SK-N-SH (cell line): ENCODE measurements at regions not wholly inside any gene's neighbourhood (a gene's known extent, or its start where the extent isn't known, plus 50 kb on each side); places are given as distances from the start of the nearest gene placed in this dataset.

ENCODE experiments used
- CTCF ChIA-PET: fragments of 300-600, 350-600 bp; formaldehyde crosslinking; extraction: SDS; loops from one replicate; lab custom pipeline; 2021; lab: Yijun Ruan, JAX
- POLR2A ChIA-PET: fragments of 350-600 bp; sonication (Branson Sonifier 250); formaldehyde crosslinking; extraction: SDS; loops from one replicate; lab custom pipeline; 2020; ENCODE audit warnings: antibody characterized with exemption, inconsistent platforms; lab: Yijun Ruan, JAX
- DNase-seq: peaks from one replicate; pipeline ENCODE4 v3.0.0; 2012
- H2AFZ ChIP-seq: fragments of 200-600 bp; sonication (generic); 2 replicates; pipeline ENCODE4 v1.8.1; 2016; ENCODE audit warnings: antibody characterized with exemption, mild to moderate bottlenecking, low read depth
- H3F3A ChIP-seq: fragments of 200-600 bp; sonication (generic); replicated peaks from 2 replicates; pipeline ENCODE3; 2016; ENCODE audit warnings: antibody characterized with exemption, mild to moderate bottlenecking; ENCODE audit not compliant: insufficient read depth
- H3K27ac ChIP-seq, 2 experiments: fragments of 200-500 bp in 1 of 2; fragments of 200-600 bp in 1 of 2; sonication (Bioruptor generic) in 1 of 2; sonication (generic), shearing (Covaris generic) in 1 of 2; 2 replicates each; pipeline versions ENCODE4 v1.5.1 to v1.6.1; 2014 to 2016; ENCODE audit warnings: low read depth in 2 of 2, inconsistent platforms in 1 of 2, low read length in 1 of 2, mild to moderate bottlenecking in 1 of 2, mixed read lengths in 1 of 2
- H3K27me3 ChIP-seq: fragments of 200-600 bp; sonication (generic), shearing (Covaris generic); 2 replicates; pipeline ENCODE4 v1.6.1; 2016; ENCODE audit warnings: mixed run types; ENCODE audit not compliant: insufficient read depth
- H3K36me3 ChIP-seq, 2 experiments: fragments of 200-500 bp in 1 of 2; fragments of 200-600 bp in 1 of 2; sonication (Bioruptor generic) in 1 of 2; sonication (generic) in 1 of 2; replicated peaks in 1 of 2; 2 replicates each; pipeline versions ENCODE3 to v1.5.1; 2014 to 2016; ENCODE audit warnings: low read length in 1 of 2, mild to moderate bottlenecking in 1 of 2; ENCODE audit not compliant: insufficient read depth in 2 of 2, control insufficient read depth in 1 of 2
- H3K4me1 ChIP-seq, 2 experiments: fragments of 200-500 bp in 1 of 2; fragments of 200-600 bp in 1 of 2; sonication (Bioruptor generic) in 1 of 2; sonication (generic), shearing (Covaris generic) in 1 of 2; 2 replicates each; pipeline versions ENCODE4 v1.5.1 to v1.6.1; 2014 to 2016; ENCODE audit warnings: low read depth in 1 of 2, low read length in 1 of 2, mixed run types in 1 of 2; ENCODE audit not compliant: insufficient read depth in 2 of 2, control insufficient read depth in 1 of 2
- H3K4me2 ChIP-seq: fragments of 200-600 bp; sonication (generic), shearing (Covaris generic); 2 replicates; pipeline ENCODE4 v1.6.1; 2017; ENCODE audit warnings: mixed run types
- H3K4me3 ChIP-seq, 2 experiments: fragments of 200-500 bp in 1 of 2; fragments of 200-600 bp in 1 of 2; sonication (Bioruptor generic) in 1 of 2; sonication (generic), shearing (Covaris generic) in 1 of 2; 2 replicates each; pipeline versions ENCODE4 v1.5.1 to v1.8.1; 2014 to 2016; ENCODE audit warnings: low read depth in 2 of 2, inconsistent platforms in 1 of 2, low read length in 1 of 2, mild to moderate bottlenecking in 1 of 2, mixed read lengths in 1 of 2, moderate library complexity in 1 of 2
- H3K79me2 ChIP-seq: fragments of 200-600 bp; sonication (generic); 2 replicates; pipeline ENCODE4 v1.8.1; 2017; ENCODE audit warnings: mild to moderate bottlenecking; ENCODE audit not compliant: insufficient read depth
- H3K9ac ChIP-seq: fragments of 200-600 bp; sonication (generic); 2 replicates; pipeline ENCODE4 v1.6.1; 2017; ENCODE audit warnings: mixed run types
- H3K9me2 ChIP-seq: fragments of 200-600 bp; sonication (generic); 2 replicates; pipeline ENCODE4 v1.6.1; 2017; ENCODE audit warnings: mixed run types
- H3K9me3 ChIP-seq: fragments of 200-600 bp; sonication (generic); 2 replicates; pipeline ENCODE4 v1.6.1; 2017; ENCODE audit warnings: mixed run types, mild to moderate bottlenecking, moderate library complexity
- H4K20me1 ChIP-seq: fragments of 200-600 bp; sonication (generic); 2 replicates; pipeline ENCODE4 v1.6.1; 2017; ENCODE audit warnings: mild to moderate bottlenecking, mixed run types; ENCODE audit not compliant: insufficient read depth
- CTCF ChIP-seq: fragments of 200-600 bp; sonication (generic); IDR thresholded peaks from 2 replicates; pipeline ENCODE4 v1.6.1; 2017; ENCODE audit warnings: antibody characterized with exemption, mild to moderate bottlenecking, moderate library complexity
- EZH2phosphoT487 ChIP-seq: fragments of 200-600 bp; sonication (generic); IDR thresholded peaks from 2 replicates; pipeline ENCODE4 v1.6.1; 2017; ENCODE audit warnings: low read depth, mixed run types, mild to moderate bottlenecking, antibody characterized with exemption, moderate library complexity, borderline replicate concordance
- FOSL2 ChIP-seq: IDR thresholded peaks from 2 replicates; pipeline ENCODE4 v1.4.0; 2012; ENCODE audit warnings: low read depth, mild to moderate bottlenecking, moderate library complexity, borderline replicate concordance
- FOXM1 ChIP-seq: IDR thresholded peaks from 2 replicates; pipeline ENCODE4 v1.4.0; 2012; ENCODE audit warnings: low read depth, mild to moderate bottlenecking
- GABPA ChIP-seq: IDR thresholded peaks from 2 replicates; pipeline ENCODE4 v1.4.0; 2012; ENCODE audit warnings: low read depth, mild to moderate bottlenecking
- PBX3 ChIP-seq: IDR thresholded peaks from 2 replicates; pipeline ENCODE4; 2012
- RFX5 ChIP-seq: IDR thresholded peaks from 2 replicates; pipeline ENCODE4 v1.6.1; 2012; ENCODE audit warnings: mild to moderate bottlenecking, improper control_type of control experiment, low read length
- TCF12 ChIP-seq: IDR thresholded peaks from 2 replicates; pipeline ENCODE4 v1.4.0; 2012
- USF1 ChIP-seq: IDR thresholded peaks from 2 replicates; pipeline ENCODE4 v1.4.0; 2012; ENCODE audit warnings: low read depth, borderline replicate concordance
- ZBTB33 ChIP-seq: IDR thresholded peaks from 2 replicates; pipeline ENCODE4 v1.4.0; 2012; ENCODE audit warnings: low read depth, borderline replicate concordance
- WGBS: methylation state at CpG from one replicate; pipeline ENCODE4 v1.1.6; 2017; ENCODE audit warnings: low lambda C conversion rate; 5-methylcytosine and 5-hydroxymethylcytosine counted together

GRCh38 chr1:163013826-163014600 is 55.1 kb upstream of the RGS4 start:
- Histone ChIP-seq H3K4me2 (no peak overlapping the region), H3K9ac (no peak overlapping the region), H2AFZ (no peak overlapping the region), H3K79me2 (no peaks in the 10 kb centered on the region), H3K9me2 (no peaks in the 10 kb centered on the region), H3K9me3 (peaks cover 14% of the 10 kb centered on the region)
- no peak for DNase-seq
- CTCF ChIA-PET: interaction anchor here (0.9 kb wide), 1 partner anchor 160 kb away, joined by 3 read pairs; no protein-coding TSS in a partner anchor
- TF ChIP-seq EZH2phosphoT487 (no peak), PBX3 (no peak), FOSL2 (no peak), ZBTB33 (no peak), TCF12 (no peak), CTCF (no peak), FOXM1 (no peak), GABPA (no peak), RFX5 (no peak), USF1 (no peak)
- TF ChIP-seq, all 33 proteins: peak for 0
- Histone ChIP-seq H3K27me3 (no peaks in the 10 kb centered on the region), H3K4me3 (no peak overlapping the region), H3K27ac (no peak overlapping the region), H4K20me1 (no peaks in the 10 kb centered on the region), H3F3A (no peaks in the 10 kb centered on the region), H3K36me3 (peaks cover 0 to 6% of the 10 kb centered on the region in 2 experiments), H3K4me1 (no peaks in the 10 kb centered on the region)
- WGBS: 69% methylated on average over 5 of the region's 6 CpGs
- POLR2A ChIA-PET: no interaction called here
